ENCODE measurements at regions not wholly inside any gene's neighbourhood (a gene's known extent, or its start where the extent isn't known, plus 50 kb on each side); places are given as distances from the start of the nearest gene placed in this dataset.

DNA sequence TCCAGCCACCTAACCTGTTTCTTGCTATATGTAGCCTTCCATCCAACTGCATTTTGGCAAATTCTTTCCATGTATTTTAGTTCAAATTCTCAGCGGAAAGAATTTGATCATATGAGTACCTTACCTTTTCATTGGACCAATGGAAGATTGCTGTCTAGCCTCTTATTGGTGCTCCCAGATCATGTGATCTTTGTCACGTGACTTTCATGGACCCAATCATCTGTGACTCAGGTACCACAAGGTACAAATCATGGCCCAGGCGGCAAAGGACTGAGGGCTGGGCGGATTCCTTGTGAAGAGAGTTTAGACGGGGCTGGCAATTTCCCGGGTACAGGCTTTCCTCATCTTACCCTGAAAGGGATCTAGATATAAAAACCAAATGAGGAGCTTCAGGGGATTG lies 85.9 kb upstream of the TBX20 start:
- no peak for DNase-seq (ENCODE audit: low spot score)

DNA sequence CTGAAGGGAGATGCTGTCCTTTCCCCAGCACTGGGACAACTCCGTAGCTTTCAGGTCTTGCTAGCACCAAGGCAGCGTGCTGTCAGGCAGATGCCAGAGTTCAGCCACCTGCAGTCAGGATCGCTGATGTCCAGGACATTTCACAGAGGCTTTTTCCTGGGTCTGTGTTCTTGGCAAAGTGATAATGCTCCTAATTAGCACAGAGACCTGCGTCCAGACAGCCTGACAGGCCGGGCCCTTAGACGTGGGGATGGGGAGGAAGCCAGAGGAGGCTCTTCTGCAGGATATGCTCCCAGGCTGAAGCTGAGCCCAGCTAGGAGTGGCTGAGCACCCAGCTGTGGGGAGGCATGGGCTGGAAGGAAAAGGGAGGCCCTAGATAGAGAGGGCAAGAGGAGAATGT lies 82.5 kb upstream of the TBX20 start:
- DNase-seq (ENCODE audit: low spot score) = no peak

DNA sequence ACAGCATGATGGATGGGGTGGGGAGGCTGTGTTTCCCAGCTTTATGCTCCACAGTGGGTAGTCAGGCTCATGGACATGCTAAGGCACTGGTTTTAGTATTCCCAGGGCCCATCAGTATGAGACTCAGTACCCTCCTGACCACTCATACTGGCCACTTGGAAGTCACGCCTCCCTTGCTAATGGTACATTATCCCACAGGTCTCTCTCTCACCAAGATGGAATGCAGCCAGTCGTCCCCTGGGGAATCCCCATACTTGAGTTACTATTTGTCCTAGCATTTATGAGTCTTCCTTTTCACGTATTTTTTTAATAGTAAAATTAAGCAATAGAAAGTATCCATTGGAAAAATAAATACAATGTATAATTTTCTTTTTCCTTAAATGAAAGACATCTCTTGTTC lies 80.6 kb upstream of the TBX20 start:
- no peak for DNase-seq (ENCODE audit: low spot score)

DNA sequence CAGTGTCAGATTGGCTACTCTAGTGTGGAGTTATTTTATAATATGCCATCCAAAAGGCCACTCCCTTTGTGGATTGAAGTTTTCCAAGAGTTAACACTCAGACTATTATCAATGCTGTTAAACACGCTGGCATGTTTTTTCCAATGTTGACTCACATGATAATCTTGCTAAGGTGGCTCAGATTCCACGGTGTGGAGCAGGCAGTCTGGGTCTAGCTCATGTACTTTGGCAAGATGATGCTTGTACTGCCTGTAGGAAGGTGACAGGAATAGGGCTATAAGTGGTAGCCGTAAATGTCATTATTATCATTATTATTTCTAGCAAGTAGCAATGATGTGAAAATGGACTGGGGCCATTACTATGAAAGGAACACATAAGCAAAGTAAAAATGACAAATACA lies 79.4 kb upstream of the TBX20 start:
- no peak for DNase-seq (ENCODE audit: low spot score)

DNA sequence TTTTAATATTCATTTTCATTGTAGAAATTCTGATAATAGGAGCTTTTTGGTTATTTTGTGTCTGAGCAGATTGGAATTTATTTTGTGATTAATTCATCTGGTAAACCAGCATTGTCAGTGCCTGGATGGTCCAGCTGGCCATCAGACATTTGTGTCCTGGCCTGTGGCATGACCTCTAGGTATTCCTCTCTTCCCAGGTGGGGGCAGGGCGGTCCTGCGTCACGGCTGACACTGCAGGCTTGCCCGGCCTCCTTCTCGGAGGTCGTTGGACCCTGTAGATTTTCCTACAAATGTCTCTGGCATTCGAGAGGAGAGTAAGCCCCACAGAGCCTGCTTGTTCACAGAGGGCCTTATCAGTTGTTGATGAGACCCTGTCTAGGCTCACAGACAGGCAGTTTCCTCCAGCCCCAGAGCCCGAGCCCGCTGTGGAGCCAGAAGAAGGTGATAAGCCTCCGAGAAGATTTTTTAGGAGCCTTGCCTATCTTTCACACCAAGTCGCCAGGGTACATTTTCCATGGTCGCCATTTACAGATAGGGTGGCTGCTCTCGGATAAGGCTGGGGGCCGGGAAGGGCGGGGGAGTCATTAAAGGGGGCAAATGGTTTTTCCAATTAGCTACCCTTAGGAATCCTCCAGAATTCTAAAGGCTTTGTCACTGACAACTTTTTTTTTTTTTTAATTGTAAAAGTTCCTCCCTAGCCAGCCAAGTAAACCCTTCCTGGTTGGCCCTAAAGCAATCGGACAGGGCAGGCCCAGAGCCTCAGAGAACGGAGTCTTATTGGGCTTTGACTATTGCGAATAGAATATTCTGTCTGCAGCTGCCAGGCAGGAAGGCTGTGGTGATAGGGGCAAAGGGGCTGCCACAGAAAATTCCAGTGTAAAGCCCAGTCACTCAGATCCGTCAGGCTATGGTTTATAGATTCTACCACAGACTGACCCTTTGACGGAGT lies 78.1 kb upstream of the TBX20 start:
- DNase-seq (ENCODE audit: low spot score) = no peak

DNA sequence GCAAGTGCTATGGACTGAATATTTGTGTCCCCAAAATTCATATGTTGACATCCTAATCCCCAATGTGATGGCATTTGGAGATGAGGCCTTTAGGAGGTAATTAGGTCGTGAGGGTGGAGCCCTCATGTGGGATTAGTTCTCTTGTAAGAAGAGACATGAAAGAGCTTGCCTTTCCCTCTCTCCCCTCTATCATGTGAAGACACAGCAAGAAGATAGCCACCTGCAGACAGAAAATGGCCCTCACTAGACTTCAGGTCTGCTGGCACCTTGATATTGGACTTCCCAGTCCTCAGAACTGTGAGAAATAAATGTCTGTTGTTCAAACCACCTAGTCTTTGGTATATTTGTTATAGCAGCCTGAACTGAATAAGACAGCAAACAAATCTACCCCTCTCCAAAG lies 75.1 kb upstream of the TBX20 start:
- DNase-seq (ENCODE audit: low spot score) = no peak

DNA sequence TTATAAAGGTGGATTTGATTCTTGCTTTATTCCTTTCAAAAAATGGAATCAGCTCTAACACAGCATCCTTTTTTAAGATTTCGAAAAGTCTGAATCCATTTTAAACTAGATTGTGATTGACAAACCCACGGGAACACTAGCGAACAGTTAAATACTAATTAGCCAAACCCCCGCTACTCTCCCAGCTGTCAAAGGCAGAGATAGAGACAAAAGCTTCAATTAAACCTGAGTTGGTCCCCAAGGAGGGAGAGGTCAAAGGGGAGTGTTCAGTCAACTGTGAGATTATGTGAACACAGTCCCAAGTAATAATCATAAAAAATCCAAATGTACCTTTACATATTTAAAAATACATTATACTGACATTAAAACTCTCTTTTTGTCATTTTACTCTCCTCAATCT lies 65.7 kb upstream of the TBX20 start:
- no peak for DNase-seq (ENCODE audit: low spot score)

DNA sequence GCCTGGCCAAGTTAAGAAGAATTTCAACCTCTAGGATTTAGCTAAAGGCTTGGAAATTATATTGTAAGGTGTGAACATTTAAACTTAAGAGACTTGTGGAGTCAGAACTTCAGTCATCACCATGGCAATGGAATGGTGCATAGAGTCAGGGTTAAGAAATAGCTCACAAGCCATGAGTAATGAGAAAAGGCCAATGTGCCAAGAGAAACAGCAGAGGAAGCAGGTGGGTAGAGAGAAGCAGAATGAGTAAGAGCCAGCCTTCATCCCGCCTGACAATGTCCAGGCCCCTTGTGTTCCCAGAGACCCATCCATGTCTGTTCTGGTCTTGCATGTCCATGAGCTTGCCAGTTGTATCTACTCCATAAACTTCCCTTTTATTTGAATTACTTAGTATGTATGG lies 62.6 kb upstream of the TBX20 start:
- DNase-seq (ENCODE audit: low spot score) = no peak

DNA sequence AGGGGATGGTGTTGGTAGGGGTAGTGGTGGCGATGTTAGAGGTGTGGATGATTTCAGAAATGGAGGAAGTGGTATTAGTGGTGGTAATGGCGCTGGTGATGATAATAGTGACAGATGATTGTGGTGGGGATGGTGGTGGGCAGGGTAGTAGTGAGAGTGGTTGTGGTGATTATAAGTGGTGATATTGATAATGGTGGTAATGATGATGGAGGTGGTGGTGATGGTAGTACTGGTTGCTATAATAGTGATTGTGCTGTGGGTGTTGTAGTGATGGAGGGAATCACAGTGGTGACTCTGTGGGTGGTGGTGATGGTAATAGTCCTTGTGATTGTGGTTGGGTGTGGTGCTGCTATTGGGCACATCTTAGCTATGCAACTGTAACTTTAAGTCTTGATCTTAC lies 61.6 kb upstream of the TBX20 start:
- no peak for DNase-seq (ENCODE audit: low spot score)

DNA sequence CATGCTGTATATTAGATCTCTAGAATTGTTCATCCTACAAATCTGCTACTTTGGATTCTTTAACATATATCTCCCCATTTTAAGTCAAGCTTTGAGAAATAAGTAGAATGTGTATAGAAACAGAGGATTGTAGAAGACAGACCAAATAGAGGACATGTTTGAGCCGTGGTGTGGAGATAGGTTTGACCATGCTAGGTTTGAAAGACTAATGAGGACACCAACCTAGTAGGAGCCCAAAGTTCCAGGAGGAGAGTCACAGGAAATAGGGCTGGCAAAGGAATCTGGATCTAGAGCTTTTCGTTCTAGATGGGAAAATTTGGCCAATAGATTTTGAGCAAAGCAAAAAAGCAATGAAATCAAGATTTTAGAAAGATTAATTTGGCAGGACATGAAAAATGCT lies 60.5 kb upstream of the TBX20 start:
- no peak for DNase-seq (ENCODE audit: low spot score)

DNA sequence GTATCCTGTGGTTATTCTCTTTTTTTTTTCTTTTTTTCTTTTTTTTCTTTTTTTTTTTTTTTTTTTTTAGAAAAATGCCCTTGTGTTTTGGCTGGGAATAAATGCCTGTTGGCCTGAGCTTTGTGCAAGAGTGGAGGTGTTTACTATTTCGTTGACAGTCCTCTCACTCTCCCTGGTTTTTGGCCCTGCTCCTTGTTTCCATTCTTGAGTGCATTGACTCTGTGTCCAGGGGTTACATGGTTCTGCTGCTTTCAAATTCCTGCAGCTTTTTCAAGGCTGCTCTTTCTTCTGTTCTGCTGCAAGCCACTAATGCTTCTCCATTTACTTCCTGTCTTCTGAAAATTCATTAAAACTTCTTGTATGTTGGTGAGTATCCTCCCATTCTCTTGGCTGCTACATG lies 59.7 kb upstream of the TBX20 start:
- no peak for DNase-seq (ENCODE audit: low spot score)

Data from CD4-positive, alpha-beta T cell treated with Interleukin-6 at 100 ng/mL for 8 hours (primary cell).